Renal cortical epithelial cell (primary cell): ENCODE measurements at regions not wholly inside any gene's neighbourhood (a gene's known extent, or its start where the extent isn't known, plus 50 kb on each side); places are given as distances from the start of the nearest gene placed in this dataset.
"Not testable (repeated sequence)": the region's sequence is repeated elsewhere in the genome, so short reads cannot be mapped to it uniquely, and the experiment has no call there.

Experiments
- DNase-seq: peaks from one replicate; pipeline ENCODE4 v3.0.0-alpha.2; 2011; ENCODE audit warnings: low read depth

DNA sequence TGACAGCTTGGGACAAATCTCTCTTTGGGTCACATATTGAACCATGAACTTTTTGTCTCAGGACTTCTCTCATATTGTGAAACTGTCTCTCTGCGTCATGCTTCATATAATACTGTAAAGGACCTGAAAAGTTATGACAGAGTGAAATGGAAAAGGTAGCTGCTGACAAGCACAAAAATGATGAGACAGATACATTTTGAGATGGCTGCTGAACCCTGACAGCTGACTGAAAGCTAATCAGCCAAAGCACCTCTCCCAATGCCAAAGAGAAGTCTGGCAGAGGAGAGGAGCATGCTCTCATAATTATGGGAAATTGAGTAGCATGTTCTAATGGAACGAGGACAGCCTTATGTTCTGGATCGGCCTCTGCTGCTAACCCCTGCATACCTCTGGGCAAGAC, 873.4 kb upstream of the ADGRL3 start:
- no peak for DNase-seq

DNA sequence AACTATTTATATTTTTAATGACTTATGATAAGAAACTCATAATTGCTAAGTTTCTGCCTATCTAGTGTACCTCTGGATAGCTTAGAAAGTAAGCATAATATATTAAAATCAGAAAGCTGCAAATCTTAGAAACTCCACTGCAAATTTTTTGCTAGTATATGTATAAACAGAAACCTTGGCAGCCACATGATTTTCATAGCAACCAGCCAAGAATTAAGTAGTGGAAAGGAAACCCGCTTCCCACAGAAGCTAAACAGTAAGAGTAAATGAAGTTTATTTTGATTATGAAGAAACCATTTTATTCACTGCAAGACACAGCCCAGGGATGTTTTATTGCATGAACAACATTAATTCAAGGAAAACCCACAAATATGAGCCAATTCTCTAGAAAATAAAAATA, 872.5 kb upstream of the ADGRL3 start:
- no peak for DNase-seq

- DNase-seq: no peak
Measured at GRCh38 chr4:60344908-60345307, 855.2 kb upstream of the ADGRL3 start.

DNA sequence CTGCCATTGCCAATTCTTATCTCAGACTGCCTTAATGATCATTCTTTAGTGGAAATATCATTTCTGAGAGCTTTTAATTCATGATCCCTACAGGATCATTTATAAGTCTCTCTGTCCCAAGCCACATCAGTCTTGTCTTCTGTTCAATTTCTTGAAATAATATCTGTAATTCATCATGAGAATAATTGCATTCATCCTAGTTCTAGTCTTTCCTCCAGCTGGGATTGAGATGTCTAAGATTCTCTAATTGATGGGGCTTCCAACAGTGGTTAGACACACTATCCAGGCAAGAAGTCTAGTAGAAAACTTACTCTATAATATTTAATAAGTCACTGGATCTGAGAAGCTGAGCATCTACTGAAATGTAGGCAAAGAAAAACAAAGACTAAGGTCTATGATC, 854.7 kb upstream of the ADGRL3 start:
- no peak for DNase-seq

DNA sequence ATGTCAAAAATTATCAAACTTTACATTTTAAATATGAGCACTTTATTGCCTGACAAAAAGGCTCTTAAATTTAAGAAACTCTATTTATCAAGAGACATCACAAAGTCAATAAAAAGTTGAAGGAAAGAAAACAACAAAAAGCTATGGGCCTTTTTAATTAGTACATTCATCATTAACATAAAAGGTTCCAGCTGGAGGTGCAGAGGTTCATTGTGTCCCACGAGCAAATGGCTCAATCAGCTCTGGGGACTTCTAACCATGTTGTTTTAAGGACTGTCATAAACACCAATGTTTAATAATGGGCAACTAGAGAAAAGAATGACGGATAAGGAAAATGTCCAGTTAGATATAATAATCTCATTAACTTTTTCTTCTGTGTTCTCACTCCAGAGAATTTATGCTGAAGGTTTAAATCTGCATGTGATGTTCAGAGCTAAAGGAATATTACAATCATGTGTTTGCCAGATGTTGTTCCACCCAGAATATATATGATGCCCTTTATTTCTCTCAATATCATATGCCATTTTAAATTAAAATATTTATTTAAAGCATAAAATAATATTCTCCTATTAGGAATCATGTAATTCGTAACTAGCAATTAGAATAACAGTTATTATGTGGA, 840.3 kb upstream of the ADGRL3 start:
- no peak for DNase-seq

- DNase-seq: no peak
Measured at GRCh38 chr4:60365176-60365575, 835.0 kb upstream of the ADGRL3 start.

- no peak for DNase-seq
Measured at GRCh38 chr4:60366661-60367060, 833.5 kb upstream of the ADGRL3 start.

- no peak for DNase-seq
Measured at GRCh38 chr4:60368986-60369385, 831.1 kb upstream of the ADGRL3 start.

DNA sequence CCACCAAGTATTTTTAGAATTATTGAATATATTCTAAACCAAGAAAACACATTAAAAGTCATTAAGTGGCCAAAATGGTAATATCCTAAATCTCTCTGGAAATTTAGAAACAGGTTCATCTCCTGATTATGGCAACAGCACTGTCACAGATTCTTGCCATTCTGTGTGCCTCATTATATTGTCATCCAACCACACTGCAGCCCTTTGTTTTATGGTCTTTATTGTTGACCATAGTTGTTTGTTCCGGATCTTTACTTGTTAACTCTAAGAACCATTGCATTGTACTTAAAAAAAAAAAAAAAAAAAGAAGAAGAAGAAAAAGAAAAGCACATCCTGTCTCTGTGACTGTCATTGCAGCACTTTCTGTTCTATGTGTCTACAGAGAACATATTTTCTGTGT, 822.1 kb upstream of the ADGRL3 start:
- DNase-seq: no peak

GRCh38 chr4:60384516-60384915, 815.6 kb upstream of the ADGRL3 start:
- DNase-seq: no peak

DNA sequence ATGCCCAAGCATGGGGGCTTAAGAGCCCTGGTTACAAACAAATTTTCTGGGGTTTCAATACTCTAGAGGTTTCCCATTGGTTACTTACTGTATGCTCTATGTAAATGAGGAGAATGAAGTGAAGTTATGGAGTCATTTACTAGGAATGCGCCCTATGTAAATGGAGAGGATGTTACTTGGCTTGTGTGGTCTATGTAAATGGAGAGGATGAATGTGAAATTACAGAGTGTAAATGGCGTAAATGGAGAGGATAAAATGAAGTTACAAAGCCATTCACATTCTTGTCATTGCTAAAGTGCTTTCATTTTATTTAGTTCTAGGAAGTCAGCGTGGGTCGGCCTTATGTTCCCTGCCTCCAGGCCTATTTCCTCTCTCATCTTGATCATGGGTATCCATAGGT, 810.5 kb upstream of the ADGRL3 start:
- no peak for DNase-seq

DNA sequence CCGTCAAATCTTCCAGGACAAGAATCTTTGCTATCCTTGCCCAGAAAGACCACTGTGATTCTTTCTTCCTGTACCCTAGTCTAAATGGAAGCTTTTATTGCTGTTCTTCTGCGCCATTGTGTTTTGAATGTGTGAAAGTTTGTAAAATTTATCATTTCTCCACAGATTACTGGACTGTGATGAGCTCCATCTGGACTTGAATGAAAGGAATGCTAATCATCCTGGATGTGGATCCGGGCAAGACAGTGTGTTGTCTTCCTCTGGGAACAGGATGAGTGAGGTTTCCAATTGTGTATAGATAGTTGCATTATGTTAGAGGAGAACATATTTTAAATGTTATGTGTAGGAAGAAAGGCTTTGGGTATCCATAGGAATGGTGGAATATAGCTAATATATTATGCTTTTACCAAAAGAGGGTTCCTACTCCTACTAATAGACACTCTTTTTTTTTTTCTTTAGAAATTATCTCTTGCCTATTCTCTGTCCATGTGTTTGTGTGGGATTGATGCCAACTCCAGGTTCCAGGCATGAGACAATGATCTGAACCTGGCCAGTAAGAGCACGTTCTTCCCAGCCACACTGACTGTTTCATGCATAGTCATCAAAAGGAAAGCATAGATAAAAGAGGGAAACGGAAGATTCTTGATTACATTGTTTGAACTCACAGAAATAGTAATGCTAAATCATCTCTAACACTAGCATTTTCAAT, 803.6 kb upstream of the ADGRL3 start:
- DNase-seq: no peak

DNA sequence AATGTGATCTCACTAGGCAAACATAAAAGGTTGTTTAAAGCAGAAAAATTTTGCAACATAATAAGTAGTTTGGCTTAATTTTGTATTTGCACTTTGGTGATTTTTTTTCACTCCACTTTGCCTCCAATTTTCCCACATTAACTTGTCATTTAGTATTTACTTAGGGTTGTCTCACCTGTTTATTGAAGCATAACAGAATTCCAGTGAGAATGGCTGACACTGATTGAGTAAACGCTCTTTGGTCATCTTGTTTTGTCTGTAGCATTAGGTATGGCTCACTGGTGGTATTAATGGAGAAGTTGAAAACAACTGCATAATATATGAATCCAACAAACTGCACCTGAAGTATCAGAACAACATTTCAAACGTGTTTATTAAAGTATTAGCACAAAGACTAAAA, 799.5 kb upstream of the ADGRL3 start:
- no peak for DNase-seq

GRCh38 chr4:60404027-60404426, 796.1 kb upstream of the ADGRL3 start:
- no peak for DNase-seq

DNA sequence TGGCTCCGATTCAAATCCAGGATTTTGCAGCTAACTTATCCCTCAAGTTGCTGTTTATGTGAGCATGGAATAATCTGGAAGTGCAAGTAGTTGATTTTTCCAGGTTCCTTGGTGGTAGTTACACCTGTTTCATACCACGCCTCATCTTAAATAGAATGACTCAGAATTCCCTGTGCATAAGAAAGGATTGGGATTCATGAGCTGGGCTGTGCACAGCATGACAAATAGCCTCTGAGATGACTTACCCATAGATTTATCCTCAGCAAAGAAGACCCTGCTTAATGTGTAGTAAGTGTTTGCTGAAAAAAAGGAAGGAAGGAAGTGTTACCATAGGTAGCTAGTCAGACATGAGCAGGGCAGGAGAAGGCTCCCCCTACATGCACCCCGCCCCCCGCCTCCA, 777.7 kb upstream of the ADGRL3 start:
- DNase-seq: no peak

GRCh38 chr4:60423573-60424184, 776.4 kb upstream of the ADGRL3 start:
- not testable (repeated sequence) for DNase-seq

DNA sequence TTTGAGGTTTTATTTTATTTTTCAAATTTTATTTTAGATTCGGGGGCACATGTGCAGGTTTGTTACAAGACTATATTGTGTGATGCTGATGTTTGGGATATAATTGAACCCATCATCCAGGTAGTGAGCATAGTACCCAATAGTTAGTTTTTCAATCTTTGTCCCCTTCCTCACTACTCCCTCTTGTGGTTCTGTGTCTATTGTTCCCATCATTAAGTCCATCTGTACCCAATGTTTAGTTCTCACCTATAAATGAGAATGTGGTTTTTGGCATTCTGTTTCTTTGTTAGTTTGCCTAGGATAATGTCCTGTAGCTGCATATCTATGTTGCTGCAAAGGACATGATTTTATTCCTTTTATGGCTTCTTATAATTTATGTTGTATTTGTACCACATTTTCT, 767.2 kb upstream of the ADGRL3 start:
- DNase-seq: no peak

GRCh38 chr4:60443068-60443467, 757.1 kb upstream of the ADGRL3 start:
- no peak for DNase-seq

GRCh38 chr4:60443796-60444195, 756.3 kb upstream of the ADGRL3 start:
- DNase-seq: no peak

DNA sequence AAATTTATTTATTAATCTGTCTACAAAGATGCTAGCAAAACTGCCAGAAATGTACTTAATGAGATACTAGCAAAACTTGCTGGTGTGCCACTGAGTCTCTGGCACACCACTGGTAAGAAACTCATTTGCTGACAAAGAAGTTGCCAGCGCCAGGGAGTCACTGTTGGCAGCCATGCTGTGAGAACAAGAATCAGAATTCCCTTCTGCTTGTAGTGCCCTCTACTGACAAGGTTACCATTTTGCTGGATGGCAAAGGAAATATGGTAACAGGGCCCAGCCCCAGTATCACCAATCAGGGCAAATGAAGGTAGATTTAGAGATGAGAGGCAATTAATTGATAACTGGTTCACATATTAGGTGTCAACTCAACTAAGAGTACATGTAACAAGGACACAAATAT, 750.1 kb upstream of the ADGRL3 start:
- no peak for DNase-seq

DNA sequence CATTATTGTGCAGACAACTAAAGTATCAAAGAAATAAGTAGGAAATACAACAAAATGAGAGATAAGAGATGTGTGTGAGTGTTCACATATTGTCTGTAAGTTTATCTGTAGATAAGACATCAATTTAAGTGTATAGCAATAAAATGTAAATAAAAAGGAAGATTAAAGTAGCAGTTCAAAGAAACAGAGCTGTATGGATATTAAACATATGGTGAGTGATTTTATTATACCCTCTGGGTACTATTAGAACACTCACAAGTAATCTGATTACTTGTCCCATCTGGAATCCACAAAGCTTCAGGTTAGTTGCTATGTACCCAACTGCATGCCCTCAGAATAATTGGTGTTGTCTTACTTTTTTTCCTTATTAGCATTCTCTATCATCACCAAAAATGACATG, 747.9 kb upstream of the ADGRL3 start:
- no peak for DNase-seq

DNA sequence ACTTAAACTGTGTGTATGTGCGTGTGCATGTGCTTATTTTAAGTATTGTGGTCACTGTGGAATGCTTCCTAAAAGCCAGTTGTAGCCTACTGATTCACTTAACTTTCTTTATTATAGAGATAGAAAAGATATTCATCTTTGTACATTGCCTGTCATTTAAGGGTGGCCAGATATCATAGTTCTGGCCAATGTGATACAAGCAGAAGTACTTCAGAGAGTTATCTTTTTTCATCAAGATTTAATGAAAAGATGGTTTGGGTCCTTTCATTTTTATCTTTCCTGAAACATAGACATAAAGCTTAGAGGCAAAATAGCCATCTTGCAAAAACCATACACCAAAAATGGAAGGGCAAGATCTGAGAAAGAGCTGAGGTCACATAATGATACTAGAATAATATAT, 744.7 kb upstream of the ADGRL3 start:
- DNase-seq: no peak

- DNase-seq: no peak
Measured at GRCh38 chr4:60461551-60461950, 738.6 kb upstream of the ADGRL3 start.
